GM18508 (cell line): ENCODE measurements at regions not wholly inside any gene's neighbourhood (a gene's known extent, or its start where the extent isn't known, plus 50 kb on each side); places are given as distances from the start of the nearest gene placed in this dataset.

Source experiments
- ATAC-seq: cut with Tn5 transposase; IDR thresholded peaks from one replicate; pipeline ENCODE4 v1.9.1; 2021; ENCODE audit warnings: moderate number of reproducible peaks; ENCODE audit not compliant: insufficient read depth, unreplicated experiment

- ATAC-seq: no peak
These were observed 58.1 kb upstream of the BCOR start for GRCh38 chrX:40155589-40156469.

GRCh38 chrX:40154853-40155588, 57.3 kb upstream of the BCOR start:
- no peak for ATAC-seq

- no peak for ATAC-seq
These were observed 56.6 kb upstream of the BCOR start for GRCh38 chrX:40154250-40154852.

- ATAC-seq: no peak
These were observed 55.8 kb upstream of the BCOR start for GRCh38 chrX:40153345-40154249.

- no peak for ATAC-seq
These were observed 55.1 kb upstream of the BCOR start for GRCh38 chrX:40152741-40153344.

GRCh38 chrX:40152173-40152711, 54.5 kb upstream of the BCOR start:
- no peak for ATAC-seq

GRCh38 chrX:40151211-40152172, 53.7 kb upstream of the BCOR start:
- ATAC-seq: no peak

- no peak for ATAC-seq
These were observed 52.7 kb upstream of the BCOR start for GRCh38 chrX:40150503-40150902.

GRCh38 chrX:40149286-40150175, 51.8 kb upstream of the BCOR start:
- no peak for ATAC-seq

GRCh38 chrX:40148385-40149285, 50.9 kb upstream of the BCOR start:
- no peak for ATAC-seq

GRCh38 chrX:40147971-40148370, 50.2 kb upstream of the BCOR start:
- no peak for ATAC-seq
